ENCODE measurements at regions not wholly inside any gene's neighbourhood (a gene's known extent, or its start where the extent isn't known, plus 50 kb on each side); places are given as distances from the start of the nearest gene placed in this dataset.

GRCh38 chr10:70967591-70968587, 79.5 kb upstream of the PCBD1 start:
- TF ChIP-seq CTCF (IDR thresholded peaks at IDR 0.05) (no peak), POLR2A (IDR thresholded peaks at IDR 0.05) (no peak)

Data from testis (tissue), 2 donors.